H1 (cell line): ENCODE measurements at regions not wholly inside any gene's neighbourhood (a gene's known extent, or its start where the extent isn't known, plus 50 kb on each side); places are given as distances from the start of the nearest gene placed in this dataset.

Experiments
- CTCF ChIA-PET: fragments of 300-600 bp; sonication (Branson Sonifier 250); formaldehyde crosslinking; loops from one replicate; lab custom pipeline; 2021; ENCODE audit not compliant: partially characterized antibody; lab: Charles Lee
- POLR2A ChIA-PET: fragments of 300-600 bp; sonication (Branson Sonifier 250); formaldehyde crosslinking; loops from one replicate; lab custom pipeline; 2021; ENCODE audit warnings: inconsistent platforms; ENCODE audit not compliant: partially characterized antibody; lab: Charles Lee
- DNase-seq, 2 experiments: peaks; one replicate each; pipeline versions ENCODE4 v3.0.0 to v3.0.0-alpha.2; 2010 to 2022; ENCODE audit warnings: low spot score in 2 of 2, low read depth in 1 of 2, mixed read lengths in 1 of 2
- FAIRE-seq: peaks from 2 replicates; lab custom pipeline; 2011; peaks lifted over from hg19 to GRCh38; lab: Jason Lieb, UNC
- H2AFZ ChIP-seq: 2 replicates; pipeline ENCODE4 v1.8.1; 2012; ENCODE audit warnings: low read length, inconsistent platforms
- H2AK5ac ChIP-seq: 2 replicates; pipeline ENCODE4 v1.6.1; 2013; ENCODE audit warnings: low read depth, low read length
- H2BK120ac ChIP-seq: replicated peaks from 2 replicates; pipeline ENCODE3; 2013; ENCODE audit warnings: low read depth, low read length, inconsistent platforms
- H2BK12ac ChIP-seq: 2 replicates; pipeline ENCODE4 v1.6.1; 2013; ENCODE audit warnings: low read depth, low read length
- H2BK15ac ChIP-seq: 2 replicates; pipeline ENCODE4 v1.6.1; 2013; ENCODE audit warnings: low read length
- H2BK20ac ChIP-seq: 2 replicates; pipeline ENCODE4 v1.6.1; 2013; ENCODE audit warnings: low read length
- H2BK5ac ChIP-seq: 2 replicates; pipeline ENCODE4 v1.6.1; 2013; ENCODE audit warnings: low read depth, low read length
- H3K14ac ChIP-seq: 2 replicates; pipeline ENCODE4 v1.6.1; 2013; ENCODE audit warnings: inconsistent platforms; ENCODE audit not compliant: insufficient read length
- H3K18ac ChIP-seq: 2 replicates; pipeline ENCODE4 v1.6.1; 2013; ENCODE audit warnings: low read length; ENCODE audit errors: extremely low read depth
- H3K23ac ChIP-seq: 2 replicates; pipeline ENCODE4 v1.6.1; 2013; ENCODE audit warnings: inconsistent platforms; ENCODE audit not compliant: insufficient read length
- H3K23me2 ChIP-seq: 2 replicates; pipeline ENCODE4 v1.6.1; 2013; ENCODE audit warnings: low read depth, low read length
- H3K27ac ChIP-seq: 2 replicates; pipeline ENCODE4 v1.6.1; 2011; ENCODE audit warnings: low read depth, low read length, inconsistent platforms
- H3K27me3 ChIP-seq, 4 experiments: replicated peaks in 1 of 4; 1 replicate in 1 of 4; 2 replicates in 3 of 4; pipeline versions ENCODE4 v1.6.1 to v1.8.1; 2011 to 2013; ENCODE audit warnings: low read length in 3 of 4, mild to moderate bottlenecking in 3 of 4, inconsistent platforms in 2 of 4, mixed read lengths in 2 of 4, moderate library complexity in 1 of 4; ENCODE audit not compliant: control insufficient read depth in 3 of 4, insufficient read depth in 3 of 4; ENCODE audit errors: extremely low read depth in 1 of 4
- H3K36me3 ChIP-seq, 4 experiments: 2 replicates each; pipeline versions ENCODE4 v1.6.1 to v1.8.1; 2011 to 2013; ENCODE audit warnings: mild to moderate bottlenecking in 4 of 4, low read length in 3 of 4, moderate library complexity in 2 of 4, control low read depth in 1 of 4, inconsistent platforms in 1 of 4; ENCODE audit not compliant: insufficient read depth in 4 of 4, control insufficient read depth in 2 of 4
- H3K4ac ChIP-seq: replicated peaks from 2 replicates; pipeline ENCODE3; 2013; ENCODE audit warnings: low read length, low read depth, mixed read lengths, inconsistent platforms; ENCODE audit not compliant: insufficient read length
- H3K4me1 ChIP-seq, 4 experiments: replicated peaks in 1 of 4; 1 replicate in 1 of 4; 2 replicates in 3 of 4; pipeline versions ENCODE4 v1.6.1 to v1.8.1; 2011 to 2013; ENCODE audit warnings: low read length in 3 of 4, inconsistent platforms in 2 of 4, mixed read lengths in 1 of 4; ENCODE audit not compliant: insufficient read depth in 4 of 4, control insufficient read depth in 3 of 4
- H3K4me2 ChIP-seq, 2 experiments: 2 replicates each; pipeline versions ENCODE4 v1.6.1 to v1.8.1; 2011 to 2013; ENCODE audit warnings: low read depth in 2 of 2, low read length in 2 of 2, control low read depth in 1 of 2, inconsistent platforms in 1 of 2, mild to moderate bottlenecking in 1 of 2; ENCODE audit not compliant: insufficient read depth in 1 of 2
- H3K4me3 ChIP-seq, 4 experiments: fragments of 200-600, 300-600 bp in 1 of 4; sonication (generic), shearing (Covaris generic), sonication (Bioruptor Twin) in 1 of 4; 2 replicates each; pipeline versions ENCODE4 v1.5.1 to v1.8.1; 2011 to 2016; ENCODE audit warnings: low read length in 4 of 4, low read depth in 3 of 4, control low read depth in 2 of 4, inconsistent platforms in 2 of 4, mild to moderate bottlenecking in 2 of 4, mixed read lengths in 1 of 4, moderate library complexity in 1 of 4; ENCODE audit not compliant: insufficient read depth in 2 of 4; ENCODE audit errors: extremely low read depth in 1 of 4
- H3K56ac ChIP-seq: replicated peaks from 2 replicates; pipeline ENCODE3; 2013; ENCODE audit warnings: low read depth, mild to moderate bottlenecking, mixed read lengths, low read length, inconsistent platforms; ENCODE audit not compliant: insufficient read length
- H3K79me1 ChIP-seq: 2 replicates; pipeline ENCODE4 v1.6.1; 2013; ENCODE audit warnings: low read depth, low read length, control low read depth
- H3K79me2 ChIP-seq, 2 experiments: 2 replicates each; pipeline versions ENCODE4 v1.6.1 to v1.8.1; 2012 to 2013; ENCODE audit warnings: low read length in 2 of 2, mild to moderate bottlenecking in 2 of 2, inconsistent platforms in 1 of 2; ENCODE audit not compliant: insufficient read depth in 2 of 2, control insufficient read depth in 1 of 2
- H3K9ac ChIP-seq, 4 experiments: replicated peaks in 1 of 4; 1 replicate in 1 of 4; 2 replicates in 3 of 4; pipeline versions ENCODE4 v1.6.1 to v1.8.1; 2011 to 2013; ENCODE audit warnings: low read depth in 3 of 4, low read length in 3 of 4, control low read depth in 2 of 4, mild to moderate bottlenecking in 2 of 4, moderate library complexity in 2 of 4, inconsistent platforms in 1 of 4; ENCODE audit errors: extremely low read depth in 1 of 4
- H3K9me3 ChIP-seq, 2 experiments: 2 replicates each; pipeline versions ENCODE4 v1.6.1 to v1.8.1; 2012 to 2013; ENCODE audit warnings: mild to moderate bottlenecking in 2 of 2, moderate library complexity in 2 of 2, control low read depth in 1 of 2, inconsistent platforms in 1 of 2, low read depth in 1 of 2, low read length in 1 of 2, mixed read lengths in 1 of 2; ENCODE audit not compliant: insufficient read depth in 2 of 2
- H4K20me1 ChIP-seq, 2 experiments: replicated peaks in 1 of 2; 2 replicates each; pipeline versions ENCODE3 to v1.8.1; 2011 to 2013; ENCODE audit warnings: inconsistent platforms in 2 of 2, low read length in 2 of 2, mild to moderate bottlenecking in 1 of 2; ENCODE audit not compliant: insufficient read depth in 2 of 2, control insufficient read depth in 1 of 2
- H4K5ac ChIP-seq: 2 replicates; pipeline ENCODE4 v1.6.1; 2013; ENCODE audit warnings: low read length, low read depth, mixed read lengths, inconsistent platforms; ENCODE audit not compliant: insufficient read length
- H4K8ac ChIP-seq: 2 replicates; pipeline ENCODE4 v1.8.0; 2013; ENCODE audit warnings: mild to moderate bottlenecking, moderate library complexity, low read length, inconsistent platforms; ENCODE audit not compliant: insufficient read depth; ENCODE audit errors: extremely low read depth
- H4K91ac ChIP-seq: replicated peaks from 2 replicates; pipeline ENCODE3; 2013; ENCODE audit warnings: low read length, mixed read lengths, inconsistent platforms; ENCODE audit not compliant: insufficient read length
- BACH1 ChIP-seq: IDR thresholded peaks from 2 replicates; pipeline ENCODE4 v1.6.1; 2012; ENCODE audit warnings: low read length, improper control_type of control experiment
- CBX8 ChIP-seq: fragments of 300-800, 300-1000 bp; sonication (generic); IDR thresholded peaks from 2 replicates; pipeline ENCODE4 v1.7.1; 2016; ENCODE audit warnings: low read depth, low read length, borderline replicate concordance
- CTCF ChIP-seq, 3 experiments: IDR thresholded peaks; 1 replicate in 2 of 3; 2 replicates in 1 of 3; pipeline versions ENCODE4 v1.5.1 to v1.6.1; 2011; ENCODE audit warnings: low read length in 3 of 3, mild to moderate bottlenecking in 3 of 3, inconsistent platforms in 2 of 3, low read depth in 1 of 3, moderate library complexity in 1 of 3; ENCODE audit not compliant: insufficient read depth in 1 of 3; ENCODE audit errors: control extremely low read depth in 1 of 3
- EGR1 ChIP-seq: IDR thresholded peaks from 2 replicates; pipeline ENCODE4 v1.6.1; 2011; ENCODE audit warnings: low read depth, low read length, borderline replicate concordance
- SUZ12 ChIP-seq: fragments of 200-600 bp; sonication (generic); IDR thresholded peaks from 2 replicates; pipeline ENCODE4 v1.6.1; 2012; ENCODE audit warnings: mild to moderate bottlenecking, inconsistent platforms, low read length, moderate library complexity, mixed read lengths
- TBP ChIP-seq: IDR thresholded peaks from 2 replicates; pipeline ENCODE4 v1.6.1; 2011; ENCODE audit warnings: low read depth, low read length, improper control_type of control experiment
- TEAD4 ChIP-seq: IDR thresholded peaks from 2 replicates; pipeline ENCODE4 v1.6.1; 2012; ENCODE audit warnings: low read depth, low read length, inconsistent platforms, mixed read lengths
- ZNF274 ChIP-seq: IDR thresholded peaks from 2 replicates; pipeline ENCODE4 v1.7.0; 2012; ENCODE audit warnings: low read length, borderline replicate concordance; ENCODE audit errors: extremely low read depth
- WGBS, 2 experiments: shearing (Covaris generic) in 1 of 2; methylation state at CpG; one replicate each; pipeline versions ENCODE4 v1.1.6 to v1.1.7; 2013 to 2015; ENCODE audit warnings: low lambda C conversion rate in 2 of 2, mixed read lengths in 2 of 2, inconsistent platforms in 1 of 2, low coverage in 1 of 2, missing lambda C conversion rate in 1 of 2; ENCODE audit not compliant: insufficient replicate concordance in 2 of 2, insufficient coverage in 1 of 2, insufficient read length in 1 of 2; ENCODE audit errors: extremely low coverage in 1 of 2, missing lambda C conversion rate in 1 of 2; 5-methylcytosine and 5-hydroxymethylcytosine counted together

- H3K14ac ChIP-seq, result no peak overlapping the region
- no peak overlapping the region for H4K5ac ChIP-seq
- H2AFZ ChIP-seq, result no peak overlapping the region
- no peaks in the 10 kb centered on the region for H3K27me3 ChIP-seq
- ChIA-PET CTCF (interaction anchor here (1.3 kb wide), 1 partner anchor 13 kb away, joined by 3 read pairs; no protein-coding TSS in a partner anchor), POLR2A (no interaction called here)
- no peak overlapping the region for H3K4me2 ChIP-seq
- H2BK20ac ChIP-seq, result no peak overlapping the region
- no peaks in the 10 kb centered on the region for H3K9me3 ChIP-seq
- no peaks in the 10 kb centered on the region for H3K23me2 ChIP-seq
- no peak overlapping the region for H3K9ac ChIP-seq
- FAIRE-seq, result no peak
- no peaks in the 10 kb centered on the region; a peak in 1 of 7 replicates for H3K4me1 ChIP-seq
- WGBS, 2 experiments, result 86% methylated on average over 2 of the region's 2 CpGs; no CpG with 5 or more reads in 1 of the 2 experiments
- H3K23ac ChIP-seq, result no peak overlapping the region
- no peak overlapping the region for H4K8ac ChIP-seq
- H2BK15ac ChIP-seq, result no peak overlapping the region
- no peak overlapping the region for H3K18ac ChIP-seq
- H4K20me1 ChIP-seq, result no peaks in the 10 kb centered on the region
- no peak for DNase-seq
- no peaks in the 10 kb centered on the region for H3K36me3 ChIP-seq
- no peak overlapping the region for H3K27ac ChIP-seq
- no peak overlapping the region for H4K91ac ChIP-seq
- H3K56ac ChIP-seq, result no peak overlapping the region
- no peaks in the 10 kb centered on the region for H3K79me2 ChIP-seq
- H3K4ac ChIP-seq, result no peak overlapping the region
- H3K79me1 ChIP-seq, result no peaks in the 10 kb centered on the region
- no peak overlapping the region for H2AK5ac ChIP-seq
- H2BK12ac ChIP-seq, result no peak overlapping the region
- H3K4me3 ChIP-seq, result no peak overlapping the region
- no peak overlapping the region for H2BK120ac ChIP-seq
- H2BK5ac ChIP-seq, result no peak overlapping the region
- TF ChIP-seq TEAD4 (no peak), BACH1 (no peak), CBX8 (no peak), CTCF (IDR thresholded peaks at IDR 0.05; ENCODE audit: control extremely low read depth in 1 of 3, insufficient read depth in 1 of 3, low read depth in 1 of 3, low read length in 3 of 3) (no peak), TBP (no peak), ZNF274 (no peak), EGR1 (no peak), SUZ12 (no peak)
These were observed 345.1 kb upstream of the PRKCQ start for GRCh38 chr10:6925146-6925545.
